Muscle of leg (tissue), 3 donors: ENCODE measurements at regions not wholly inside any gene's neighbourhood (a gene's known extent, or its start where the extent isn't known, plus 50 kb on each side); places are given as distances from the start of the nearest gene placed in this dataset.

Source experiments
- DNase-seq: peaks from one replicate; pipeline ENCODE4 v3.0.0; 2013
- H3K27ac ChIP-seq: one replicate; pipeline ENCODE4 v1.5.1; 2013; ENCODE audit warnings: mild to moderate bottlenecking, low read length, control low read depth
- H3K27me3 ChIP-seq: one replicate; pipeline ENCODE4 v1.6.1; 2013; ENCODE audit warnings: low read length; ENCODE audit not compliant: control insufficient read depth, insufficient read depth
- H3K36me3 ChIP-seq: one replicate; pipeline ENCODE4 v1.6.1; 2013; ENCODE audit warnings: low read length; ENCODE audit not compliant: control insufficient read depth, insufficient read depth
- H3K4me1 ChIP-seq: one replicate; pipeline ENCODE4 v1.6.1; 2013; ENCODE audit warnings: low read length; ENCODE audit not compliant: control insufficient read depth, insufficient read depth
- H3K4me3 ChIP-seq: one replicate; pipeline ENCODE4 v1.5.1; 2013; ENCODE audit warnings: low read length, control low read depth
- H3K9me3 ChIP-seq: replicated peaks from 2 replicates; pipeline ENCODE4 v1.6.1; 2013; ENCODE audit warnings: low read depth, low read length; ENCODE audit not compliant: control insufficient read depth
- WGBS: methylation state at CpG from one replicate; pipeline ENCODE4 v1.1.5; 2013; ENCODE audit warnings: missing lambda C conversion rate; ENCODE audit not compliant: insufficient coverage; 5-methylcytosine and 5-hydroxymethylcytosine counted together

DNA sequence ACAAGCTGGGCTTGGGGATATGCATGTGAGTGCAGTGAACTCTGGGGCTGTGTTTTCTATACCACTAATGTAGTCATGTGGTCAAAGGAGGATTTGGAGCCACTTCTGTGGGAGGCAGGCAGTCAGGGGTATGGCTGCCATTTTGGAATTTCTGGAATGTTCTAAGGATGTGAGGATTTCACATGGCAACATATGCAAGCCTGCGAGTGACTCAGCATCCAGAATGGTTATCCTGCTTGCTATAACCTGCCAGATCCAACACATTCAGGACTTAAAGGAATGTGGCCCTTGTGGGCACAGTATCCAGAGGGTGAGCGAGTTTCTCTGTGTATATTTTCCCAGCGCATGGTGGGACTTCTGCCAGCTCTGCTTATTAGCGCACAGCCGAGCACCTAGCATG is 249.2 kb upstream of the PWP1 start:
- Histone ChIP-seq H3K4me3 (no peak overlapping the region), H3K36me3 (no peaks in the 10 kb centered on the region), H3K9me3 (no peaks in the 10 kb centered on the region), H3K27me3 (peaks cover 7% of the 10 kb centered on the region), H3K27ac (no peak overlapping the region), H3K4me1 (peaks cover 5% of the 10 kb centered on the region)
- DNase-seq: no peak
- 67% methylated on average over 1 of the region's 5 CpGs for WGBS

- WGBS: 100% methylated on average over 3 of the region's 4 CpGs
- no peak for DNase-seq
- peaks cover 5% of the 10 kb centered on the region for H3K4me1 ChIP-seq
- no peak overlapping the region for H3K27ac ChIP-seq
- H3K36me3 ChIP-seq: no peaks in the 10 kb centered on the region
- H3K27me3 ChIP-seq: peaks cover 7% of the 10 kb centered on the region
- H3K9me3 ChIP-seq: no peaks in the 10 kb centered on the region
- no peak overlapping the region for H3K4me3 ChIP-seq
Observed at GRCh38 chr12:107436836-107437235, 248.8 kb upstream of the PWP1 start.

DNA sequence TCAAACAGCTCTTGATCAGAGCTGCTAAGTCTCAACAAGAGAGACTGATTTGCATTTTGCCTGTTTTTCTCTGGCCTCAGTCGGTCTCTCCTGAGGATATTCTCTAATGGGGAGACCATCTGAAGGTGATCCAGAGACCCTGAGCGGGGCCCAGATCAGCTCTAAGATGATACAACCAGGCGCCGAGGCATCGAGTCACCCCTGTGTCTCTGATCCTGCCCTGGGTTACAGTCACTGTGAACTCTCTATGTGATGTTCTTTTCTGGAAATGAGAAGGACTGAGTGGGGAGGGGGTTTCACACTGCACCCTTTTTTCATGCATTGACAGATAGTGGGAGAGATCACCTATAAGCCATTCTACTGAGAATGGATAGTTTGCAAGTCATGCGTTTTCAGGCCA is 247.6 kb upstream of the PWP1 start:
- Histone ChIP-seq H3K4me3 (no peak overlapping the region), H3K27me3 (peaks cover 7% of the 10 kb centered on the region), H3K36me3 (no peaks in the 10 kb centered on the region), H3K4me1 (peaks cover 9% of the 10 kb centered on the region), H3K27ac (no peak overlapping the region), H3K9me3 (no peaks in the 10 kb centered on the region)
- no peak for DNase-seq
- 76% methylated on average over 5 of the region's 6 CpGs for WGBS

GRCh38 chr12:107439026-107439738 is 246.4 kb upstream of the PWP1 start:
- WGBS: 63% methylated on average over 2 of the region's 8 CpGs
- no peak for DNase-seq
- no peaks in the 10 kb centered on the region for H3K36me3 ChIP-seq
- H3K27me3 ChIP-seq: peaks cover 7% of the 10 kb centered on the region
- no peak overlapping the region for H3K27ac ChIP-seq
- no peak overlapping the region for H3K4me3 ChIP-seq
- no peaks in the 10 kb centered on the region for H3K9me3 ChIP-seq
- peaks cover 9% of the 10 kb centered on the region for H3K4me1 ChIP-seq

- peaks cover 9% of the 10 kb centered on the region for H3K4me1 ChIP-seq
- no peak overlapping the region for H3K4me3 ChIP-seq
- no peaks in the 10 kb centered on the region for H3K9me3 ChIP-seq
- H3K36me3 ChIP-seq: no peaks in the 10 kb centered on the region
- peaks cover 5% of the 10 kb centered on the region for H3K27me3 ChIP-seq
- H3K27ac ChIP-seq: no peak overlapping the region
- DNase-seq: no peak
- whole genome bisulfite sequencing: no CpG with 5 or more reads among the region's 4 CpGs
Observed at GRCh38 chr12:107440606-107441005, 245.0 kb upstream of the PWP1 start.

- Histone ChIP-seq H3K27ac (peak overlapping the region; percentile 76), H3K4me1 (peaks cover 9% of the 10 kb centered on the region), H3K36me3 (no peaks in the 10 kb centered on the region), H3K9me3 (no peaks in the 10 kb centered on the region), H3K27me3 (peaks cover 5% of the 10 kb centered on the region), H3K4me3 (no peak overlapping the region)
- no CpG with 5 or more reads among the region's 8 CpGs for WGBS
- DNase-seq: peak; percentile 76
Observed at GRCh38 chr12:107441665-107442300, 243.8 kb upstream of the PWP1 start.

- peaks cover 9% of the 10 kb centered on the region for H3K4me1 ChIP-seq
- peak; percentile 83 for DNase-seq
- WGBS: 44% methylated on average over 3 of the region's 7 CpGs
- H3K27ac ChIP-seq: peak overlapping the region; percentile 76
- H3K4me3 ChIP-seq: no peak overlapping the region
- H3K9me3 ChIP-seq: no peaks in the 10 kb centered on the region
- H3K27me3 ChIP-seq: peaks cover 5% of the 10 kb centered on the region
- H3K36me3 ChIP-seq: no peaks in the 10 kb centered on the region
Observed at GRCh38 chr12:107442326-107442987, 243.1 kb upstream of the PWP1 start.

GRCh38 chr12:107443320-107444090 is 242.1 kb upstream of the PWP1 start:
- H3K9me3 ChIP-seq: no peaks in the 10 kb centered on the region
- 75% methylated on average over 7 of the region's 10 CpGs for WGBS
- no peak for DNase-seq
- H3K27me3 ChIP-seq: peaks cover 5% of the 10 kb centered on the region
- H3K4me3 ChIP-seq: no peak overlapping the region
- peak overlapping the region; percentile 76 for H3K27ac ChIP-seq
- no peaks in the 10 kb centered on the region for H3K36me3 ChIP-seq
- H3K4me1 ChIP-seq: peaks cover 7% of the 10 kb centered on the region

DNA sequence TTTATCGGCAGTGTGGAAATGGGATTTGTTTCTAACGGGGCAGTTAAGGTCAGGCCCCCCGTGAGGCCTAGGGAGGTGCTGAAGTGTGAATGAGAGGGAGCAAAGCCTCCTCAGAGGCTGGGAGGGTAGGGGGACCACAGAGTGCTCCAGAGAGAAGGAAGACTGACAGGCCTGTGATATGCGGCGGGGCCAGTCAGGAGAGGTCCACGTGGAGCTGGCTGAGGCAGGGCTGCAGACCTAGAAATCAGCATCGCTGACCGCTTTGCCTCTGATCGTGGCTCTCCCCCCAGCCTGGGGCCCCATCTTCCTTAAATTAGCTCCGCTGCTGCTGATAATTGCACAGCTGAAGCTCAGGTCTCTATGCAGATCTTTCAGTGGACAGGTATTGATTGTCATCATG is 240.8 kb upstream of the PWP1 start:
- DNase-seq: no peak
- H3K4me3 ChIP-seq: no peak overlapping the region
- H3K9me3 ChIP-seq: no peaks in the 10 kb centered on the region
- no peak overlapping the region for H3K27ac ChIP-seq
- no peaks in the 10 kb centered on the region for H3K36me3 ChIP-seq
- WGBS: 63% methylated on average over 8 of the region's 10 CpGs
- peaks cover 3% of the 10 kb centered on the region for H3K27me3 ChIP-seq
- peaks cover 7% of the 10 kb centered on the region for H3K4me1 ChIP-seq

DNA sequence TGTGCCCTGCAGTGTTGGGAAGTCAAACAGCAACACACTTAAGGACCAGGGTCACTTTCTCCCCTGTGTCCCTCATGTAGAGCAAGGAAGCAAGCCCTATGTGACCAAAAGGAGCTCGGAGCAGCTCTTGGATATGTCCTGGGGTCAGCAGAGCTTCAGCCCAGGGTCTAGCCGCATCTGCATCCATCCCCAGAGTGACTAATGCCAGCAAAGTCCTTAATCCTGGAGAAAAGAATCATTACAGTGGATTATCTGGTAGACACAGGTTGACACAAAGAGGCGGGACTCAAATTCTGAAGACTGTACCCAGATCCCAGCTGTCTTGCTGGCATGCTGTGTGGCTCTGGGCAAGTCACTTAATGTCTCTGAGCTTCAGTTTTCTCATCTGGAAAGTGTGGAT is 239.1 kb upstream of the PWP1 start:
- H3K36me3 ChIP-seq: no peaks in the 10 kb centered on the region
- peaks cover 6% of the 10 kb centered on the region for H3K27me3 ChIP-seq
- H3K27ac ChIP-seq: no peak overlapping the region
- no peak for DNase-seq
- WGBS: 100% methylated on average over 2 of the region's 3 CpGs
- H3K9me3 ChIP-seq: no peaks in the 10 kb centered on the region
- no peak overlapping the region for H3K4me3 ChIP-seq
- peaks cover 4% of the 10 kb centered on the region for H3K4me1 ChIP-seq
